ENCODE measurements at regions not wholly inside any gene's neighbourhood (a gene's known extent, or its start where the extent isn't known, plus 50 kb on each side); places are given as distances from the start of the nearest gene placed in this dataset.
"Not testable (repeated sequence)": the region's sequence is repeated elsewhere in the genome, so short reads cannot be mapped to it uniquely, and the experiment has no call there.

- H3K9me3 ChIP-seq (ENCODE audit: control insufficient read depth in 2 of 2, insufficient read depth in 1 of 2, low read depth in 1 of 2, low read length in 1 of 2): peaks cover 1 to 15% of the 10 kb centered on the region in 2 donors
- H3K4me3 ChIP-seq (ENCODE audit: low read depth in 1 of 3, low read length in 3 of 3): no peak overlapping the region
- no peak overlapping the region for H3K27ac ChIP-seq (ENCODE audit: low read depth in 1 of 3, low read length in 2 of 3)
- DNase-seq (no peak), FAIRE-seq (no peak)
- H3K36me3 ChIP-seq (ENCODE audit: control insufficient read depth in 3 of 3, insufficient read depth in 2 of 3, low read depth in 1 of 3, low read length in 3 of 3): no peaks in the 10 kb centered on the region
- H3K4me1 ChIP-seq (ENCODE audit: control insufficient read depth in 3 of 3, insufficient read depth in 2 of 3, low read depth in 1 of 3, low read length in 2 of 3): no peaks in the 10 kb centered on the region
- no peaks in the 10 kb centered on the region for H3K27me3 ChIP-seq (ENCODE audit: control insufficient read depth in 3 of 3, insufficient read depth in 3 of 3, low read length in 3 of 3)
- WGBS, 3 donors: 93 to 96% (median 96%) methylated on average over 1 of the region's 1 CpG
Observed at GRCh38 chr3:34463414-34463813, 665.0 kb downstream of the PDCD6IP start.

- FAIRE-seq (no peak), DNase-seq (no peak)
- Histone ChIP-seq H3K27me3 (ENCODE audit: control insufficient read depth in 3 of 3, insufficient read depth in 3 of 3, low read length in 3 of 3) (no peaks in the 10 kb centered on the region), H3K9me3 (ENCODE audit: control insufficient read depth in 2 of 2, insufficient read depth in 1 of 2, low read depth in 1 of 2, low read length in 1 of 2) (peaks cover 1 to 15% of the 10 kb centered on the region in 2 donors), H3K4me1 (ENCODE audit: control insufficient read depth in 3 of 3, insufficient read depth in 2 of 3, low read depth in 1 of 3, low read length in 2 of 3) (no peaks in the 10 kb centered on the region), H3K36me3 (ENCODE audit: control insufficient read depth in 3 of 3, insufficient read depth in 2 of 3, low read depth in 1 of 3, low read length in 3 of 3) (no peaks in the 10 kb centered on the region), H3K4me3 (ENCODE audit: low read depth in 1 of 3, low read length in 3 of 3) (no peak overlapping the region), H3K27ac (ENCODE audit: low read depth in 1 of 3, low read length in 2 of 3) (no peak overlapping the region)
- 80 to 85% (median 81%) methylated on average over 4 of the region's 4 CpGs for WGBS, 3 donors
Observed at GRCh38 chr3:34464646-34465045, 666.2 kb downstream of the PDCD6IP start.

- H3K9me3 ChIP-seq (ENCODE audit: control insufficient read depth in 2 of 2, insufficient read depth in 1 of 2, low read depth in 1 of 2, low read length in 1 of 2): peaks cover 0 to 9% of the 10 kb centered on the region in 2 donors
- 62 to 77% (median 71%) methylated on average over 3 of the region's 3 CpGs for WGBS, 3 donors
- FAIRE-seq: no peak
Observed at GRCh38 chr3:34475851-34476250, 677.4 kb downstream of the PDCD6IP start.

GRCh38 chr3:34483311-34483887 lies 685.0 kb downstream of the PDCD6IP start:
- 65 to 72% (median 68%) methylated on average over 1 of the region's 1 CpG for WGBS, 3 donors
- Histone ChIP-seq H3K4me3 (ENCODE audit: low read depth in 1 of 3, low read length in 3 of 3) (no peak overlapping the region), H3K27me3 (ENCODE audit: control insufficient read depth in 3 of 3, insufficient read depth in 3 of 3, low read length in 3 of 3) (no peaks in the 10 kb centered on the region), H3K27ac (ENCODE audit: low read depth in 1 of 3, low read length in 2 of 3) (no peak overlapping the region), H3K4me1 (ENCODE audit: control insufficient read depth in 3 of 3, insufficient read depth in 2 of 3, low read depth in 1 of 3, low read length in 2 of 3) (no peaks in the 10 kb centered on the region), H3K36me3 (ENCODE audit: control insufficient read depth in 3 of 3, insufficient read depth in 2 of 3, low read depth in 1 of 3, low read length in 3 of 3) (no peaks in the 10 kb centered on the region), H3K9me3 (ENCODE audit: control insufficient read depth in 2 of 2, insufficient read depth in 1 of 2, low read depth in 1 of 2, low read length in 1 of 2) (no peaks in the 10 kb centered on the region)
- FAIRE-seq: no peak
- DNase-seq: no peak

More at GRCh38 chr3:34475851-34476250, 677.4 kb downstream of the PDCD6IP start:
- H3K27ac ChIP-seq (ENCODE audit: low read depth in 1 of 3, low read length in 2 of 3): no peak overlapping the region
- H3K4me1 ChIP-seq (ENCODE audit: control insufficient read depth in 3 of 3, insufficient read depth in 2 of 3, low read depth in 1 of 3, low read length in 2 of 3): no peaks in the 10 kb centered on the region
- H3K4me3 ChIP-seq (ENCODE audit: low read depth in 1 of 3, low read length in 3 of 3): no peak overlapping the region
- H3K27me3 ChIP-seq (ENCODE audit: control insufficient read depth in 3 of 3, insufficient read depth in 3 of 3, low read length in 3 of 3): no peaks in the 10 kb centered on the region
- no peaks in the 10 kb centered on the region for H3K36me3 ChIP-seq (ENCODE audit: control insufficient read depth in 3 of 3, insufficient read depth in 2 of 3, low read depth in 1 of 3, low read length in 3 of 3)
- no peak for DNase-seq

GRCh38 chr3:34504366-34504765 lies 705.9 kb downstream of the PDCD6IP start:
- 47 to 73% (median 60%) methylated on average over 4 of the region's 4 CpGs for WGBS, 3 donors
- peak overlapping the region in 1 of 3 donors; percentile 36 for H3K27ac ChIP-seq (ENCODE audit: low read depth in 1 of 3, low read length in 2 of 3)
- no peak for FAIRE-seq
- H3K4me1 ChIP-seq (ENCODE audit: control insufficient read depth in 3 of 3, insufficient read depth in 2 of 3, low read depth in 1 of 3, low read length in 2 of 3): no peaks in the 10 kb centered on the region
- H3K4me3 ChIP-seq (ENCODE audit: low read depth in 1 of 3, low read length in 3 of 3): no peak overlapping the region
- no peaks in the 10 kb centered on the region for H3K9me3 ChIP-seq (ENCODE audit: control insufficient read depth in 2 of 2, insufficient read depth in 1 of 2, low read depth in 1 of 2, low read length in 1 of 2)
- no peaks in the 10 kb centered on the region for H3K36me3 ChIP-seq (ENCODE audit: control insufficient read depth in 3 of 3, insufficient read depth in 2 of 3, low read depth in 1 of 3, low read length in 3 of 3)
- no peaks in the 10 kb centered on the region for H3K27me3 ChIP-seq (ENCODE audit: control insufficient read depth in 3 of 3, insufficient read depth in 3 of 3, low read length in 3 of 3)
- peak in 1 of 2 donors; percentile 79 for DNase-seq

GRCh38 chr3:34504775-34505174 lies 706.3 kb downstream of the PDCD6IP start:
- Histone ChIP-seq H3K9me3 (ENCODE audit: control insufficient read depth in 2 of 2, insufficient read depth in 1 of 2, low read depth in 1 of 2, low read length in 1 of 2) (no peaks in the 10 kb centered on the region), H3K27me3 (ENCODE audit: control insufficient read depth in 3 of 3, insufficient read depth in 3 of 3, low read length in 3 of 3) (no peaks in the 10 kb centered on the region), H3K36me3 (ENCODE audit: control insufficient read depth in 3 of 3, insufficient read depth in 2 of 3, low read depth in 1 of 3, low read length in 3 of 3) (no peaks in the 10 kb centered on the region), H3K4me3 (ENCODE audit: low read depth in 1 of 3, low read length in 3 of 3) (no peak overlapping the region), H3K4me1 (ENCODE audit: control insufficient read depth in 3 of 3, insufficient read depth in 2 of 3, low read depth in 1 of 3, low read length in 2 of 3) (no peaks in the 10 kb centered on the region), H3K27ac (ENCODE audit: low read depth in 1 of 3, low read length in 2 of 3) (peak overlapping the region in 1 of 3 donors; percentile 36)
- FAIRE-seq (no peak), DNase-seq (peak in 1 of 2 donors; percentile 44)
- 13 to 21% (median 20%) methylated on average over 4 of the region's 4 CpGs for WGBS, 3 donors

- Histone ChIP-seq H3K4me3 (ENCODE audit: low read depth in 1 of 3, low read length in 3 of 3) (no peak overlapping the region), H3K9me3 (ENCODE audit: control insufficient read depth in 2 of 2, insufficient read depth in 1 of 2, low read depth in 1 of 2, low read length in 1 of 2) (no peaks in the 10 kb centered on the region), H3K27me3 (ENCODE audit: control insufficient read depth in 3 of 3, insufficient read depth in 3 of 3, low read length in 3 of 3) (no peaks in the 10 kb centered on the region), H3K36me3 (ENCODE audit: control insufficient read depth in 3 of 3, insufficient read depth in 2 of 3, low read depth in 1 of 3, low read length in 3 of 3) (no peaks in the 10 kb centered on the region), H3K27ac (ENCODE audit: low read depth in 1 of 3, low read length in 2 of 3) (no peak overlapping the region), H3K4me1 (ENCODE audit: control insufficient read depth in 3 of 3, insufficient read depth in 2 of 3, low read depth in 1 of 3, low read length in 2 of 3) (no peaks in the 10 kb centered on the region)
- FAIRE-seq (no peak), DNase-seq (no peak)
Observed at GRCh38 chr3:34508732-34509131, 710.3 kb downstream of the PDCD6IP start.

- H3K4me3 ChIP-seq (ENCODE audit: low read depth in 1 of 3, low read length in 3 of 3): no peak overlapping the region
- no peak overlapping the region for H3K27ac ChIP-seq (ENCODE audit: low read depth in 1 of 3, low read length in 2 of 3)
- H3K4me1 ChIP-seq (ENCODE audit: control insufficient read depth in 3 of 3, insufficient read depth in 2 of 3, low read depth in 1 of 3, low read length in 2 of 3): no peaks in the 10 kb centered on the region
- no peaks in the 10 kb centered on the region for H3K9me3 ChIP-seq (ENCODE audit: control insufficient read depth in 2 of 2, insufficient read depth in 1 of 2, low read depth in 1 of 2, low read length in 1 of 2)
- FAIRE-seq: no peak
- DNase-seq: no peak
- 53 to 55% (median 55%) methylated on average over 3 of the region's 3 CpGs for WGBS, 3 donors
- no peaks in the 10 kb centered on the region for H3K27me3 ChIP-seq (ENCODE audit: control insufficient read depth in 3 of 3, insufficient read depth in 3 of 3, low read length in 3 of 3)
- H3K36me3 ChIP-seq (ENCODE audit: control insufficient read depth in 3 of 3, insufficient read depth in 2 of 3, low read depth in 1 of 3, low read length in 3 of 3): no peaks in the 10 kb centered on the region
Observed at GRCh38 chr3:34511891-34512290, 713.5 kb downstream of the PDCD6IP start.

- H3K4me3 ChIP-seq (ENCODE audit: low read depth in 1 of 3, low read length in 3 of 3); H3K27me3 ChIP-seq (ENCODE audit: control insufficient read depth in 3 of 3, insufficient read depth in 3 of 3, low read length in 3 of 3); DNase-seq; H3K36me3 ChIP-seq (ENCODE audit: control insufficient read depth in 3 of 3, insufficient read depth in 2 of 3, low read depth in 1 of 3, low read length in 3 of 3); H3K9me3 ChIP-seq (ENCODE audit: control insufficient read depth in 2 of 2, insufficient read depth in 1 of 2, low read depth in 1 of 2, low read length in 1 of 2); FAIRE-seq; H3K4me1 ChIP-seq (ENCODE audit: control insufficient read depth in 3 of 3, insufficient read depth in 2 of 3, low read depth in 1 of 3, low read length in 2 of 3); H3K27ac ChIP-seq (ENCODE audit: low read depth in 1 of 3, low read length in 2 of 3): not testable (repeated sequence)
- 74 to 83% (median 78%) methylated on average over 2 of the region's 2 CpGs for WGBS, 3 donors
Observed at GRCh38 chr3:34519008-34519407, 720.6 kb downstream of the PDCD6IP start.

Data from small intestine (tissue), 7 donors.